ENCODE measurements at regions not wholly inside any gene's neighbourhood (a gene's known extent, or its start where the extent isn't known, plus 50 kb on each side); places are given as distances from the start of the nearest gene placed in this dataset.

GRCh38 chr2:14577843-14578242 is 54.7 kb upstream of the LRATD1 start:
- TF ChIP-seq CTCF (optimal IDR thresholded peaks at IDR 0.05 in 1 of 3, IDR thresholded peaks at IDR 0.05 in 1 of 3, conservative IDR thresholded peaks at IDR 0.05 in 1 of 3; ENCODE audit: extremely low read depth in 1 of 3, insufficient read depth in 2 of 3, low read length in 3 of 3) (no peak), EZH2 (IDR thresholded peaks at IDR 0.05; ENCODE audit: low read length) (no peak)
